HL-60 (cell line): ENCODE measurements at regions not wholly inside any gene's neighbourhood (a gene's known extent, or its start where the extent isn't known, plus 50 kb on each side); places are given as distances from the start of the nearest gene placed in this dataset.

ENCODE experiments used
- DNase-seq, 2 experiments: peaks; one replicate each; pipeline ENCODE4 v3.0.0-alpha.2; 2010 to 2020; ENCODE audit warnings: low read depth in 1 of 2, low spot score in 1 of 2
- H3K27ac ChIP-seq: fragments of 250-450 bp; sonication (Bioruptor Pico); replicated peaks from 2 replicates; pipeline ENCODE4 v1.5.1; 2020; ENCODE audit warnings: mild to moderate bottlenecking, moderate library complexity
- H3K27me3 ChIP-seq: fragments of 250-450 bp; sonication (Bioruptor Pico); 2 replicates; pipeline ENCODE4 v1.5.1; 2021; ENCODE audit warnings: mild to moderate bottlenecking, moderate library complexity; ENCODE audit not compliant: insufficient read depth, poor library complexity, severe bottlenecking
- H3K4me3 ChIP-seq: replicated peaks from 2 replicates; pipeline ENCODE4 v1.5.1; 2011; ENCODE audit warnings: mild to moderate bottlenecking, control low read depth, low read length; ENCODE audit not compliant: insufficient read depth
- CTCF ChIP-seq: IDR thresholded peaks from one replicate; pipeline ENCODE4 v1.5.1; 2011; ENCODE audit warnings: low read length, control low read depth, inconsistent platforms; ENCODE audit not compliant: insufficient read depth
- GABPA ChIP-seq: IDR thresholded peaks from 2 replicates; pipeline ENCODE4 v1.6.1; 2012; ENCODE audit warnings: low read depth
- POLR2AphosphoS5 ChIP-seq: IDR thresholded peaks from 2 replicates; pipeline ENCODE4 v1.6.1; 2012; ENCODE audit warnings: low read depth
- REST ChIP-seq: IDR thresholded peaks from 2 replicates; pipeline ENCODE4 v1.6.1; 2012; ENCODE audit warnings: low read depth; ENCODE audit not compliant: insufficient replicate concordance
- SPI1 ChIP-seq: IDR thresholded peaks from 2 replicates; pipeline ENCODE4 v1.6.1; 2012; ENCODE audit warnings: low read depth, mild to moderate bottlenecking, borderline replicate concordance

DNA sequence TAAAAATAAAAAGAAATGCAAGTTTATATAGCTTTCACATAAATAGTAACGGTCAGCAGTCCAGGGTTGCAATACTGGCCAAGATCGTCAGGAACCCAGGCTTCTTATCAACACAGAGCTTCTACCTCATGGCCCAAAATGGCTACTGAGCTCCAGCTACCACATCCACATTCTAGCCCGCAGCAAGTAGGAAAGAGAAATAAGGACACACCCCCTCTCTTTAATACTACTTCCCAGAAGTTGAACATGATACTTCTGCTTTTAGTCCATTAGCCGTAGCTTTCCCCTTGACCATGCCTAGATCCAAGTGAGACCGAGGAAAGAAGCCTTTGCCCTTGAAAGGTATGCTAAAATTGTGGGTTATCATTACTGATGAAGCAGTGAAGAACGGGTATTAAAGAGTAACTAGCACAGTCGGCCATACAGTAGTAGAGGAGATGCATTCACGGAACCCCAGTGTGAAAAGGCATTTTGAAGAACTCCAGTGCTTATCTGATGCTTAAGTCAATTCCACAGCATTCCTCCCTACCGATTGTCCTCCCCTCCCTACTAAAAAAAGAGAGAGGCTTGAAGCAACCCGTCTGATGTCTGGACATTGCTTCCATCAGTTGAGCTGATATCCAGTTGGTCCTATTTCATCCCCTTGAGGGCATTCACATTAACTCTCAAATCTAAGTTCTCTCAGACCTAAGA, 226.9 kb upstream of the RREB1 start:
- H3K27ac ChIP-seq, result peak overlapping the region; percentile 99
- no peak for DNase-seq
- TF ChIP-seq POLR2AphosphoS5 (no peak), GABPA (no peak), CTCF (no peak), REST (no peak), SPI1 (no peak)
- no peak overlapping the region for H3K4me3 ChIP-seq
- H3K27me3 ChIP-seq, result no peaks in the 10 kb centered on the region

- H3K27ac ChIP-seq, result peak overlapping the region; percentile 99
- peak in 1 of 2 experiments; percentile 50 for DNase-seq
These were observed 226.1 kb upstream of the RREB1 start for GRCh38 chr6:6881438-6882225.

More at GRCh38 chr6:6881438-6882225, 226.1 kb upstream of the RREB1 start:
- Histone ChIP-seq H3K27me3 (no peaks in the 10 kb centered on the region), H3K4me3 (no peak overlapping the region)
- TF ChIP-seq GABPA (no peak), CTCF (no peak), POLR2AphosphoS5 (no peak), REST (no peak), SPI1 (no peak)
